ENCODE measurements at regions not wholly inside any gene's neighbourhood (a gene's known extent, or its start where the extent isn't known, plus 50 kb on each side); places are given as distances from the start of the nearest gene placed in this dataset.

GRCh38 chr18:61209801-61210200 is 123.4 kb upstream of the CDH20 start:
- no peaks in the 10 kb centered on the region for H3K36me3 Mint-ChIP-seq (ENCODE audit: insufficient read depth)
- H3K4me1 Mint-ChIP-seq (ENCODE audit: low read depth): no peaks in the 10 kb centered on the region
- TF ChIP-seq, protein P1, sequence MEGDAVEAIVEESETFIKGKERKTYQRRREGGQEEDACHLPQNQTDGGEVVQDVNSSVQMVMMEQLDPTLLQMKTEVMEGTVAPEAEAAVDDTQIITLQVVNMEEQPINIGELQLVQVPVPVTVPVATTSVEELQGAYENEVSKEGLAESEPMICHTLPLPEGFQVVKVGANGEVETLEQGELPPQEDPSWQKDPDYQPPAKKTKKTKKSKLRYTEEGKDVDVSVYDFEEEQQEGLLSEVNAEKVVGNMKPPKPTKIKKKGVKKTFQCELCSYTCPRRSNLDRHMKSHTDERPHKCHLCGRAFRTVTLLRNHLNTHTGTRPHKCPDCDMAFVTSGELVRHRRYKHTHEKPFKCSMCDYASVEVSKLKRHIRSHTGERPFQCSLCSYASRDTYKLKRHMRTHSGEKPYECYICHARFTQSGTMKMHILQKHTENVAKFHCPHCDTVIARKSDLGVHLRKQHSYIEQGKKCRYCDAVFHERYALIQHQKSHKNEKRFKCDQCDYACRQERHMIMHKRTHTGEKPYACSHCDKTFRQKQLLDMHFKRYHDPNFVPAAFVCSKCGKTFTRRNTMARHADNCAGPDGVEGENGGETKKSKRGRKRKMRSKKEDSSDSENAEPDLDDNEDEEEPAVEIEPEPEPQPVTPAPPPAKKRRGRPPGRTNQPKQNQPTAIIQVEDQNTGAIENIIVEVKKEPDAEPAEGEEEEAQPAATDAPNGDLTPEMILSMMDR (IDR thresholded peaks at IDR 0.05; ENCODE audit: unreplicated experiment): no peak
- DNase-seq (ENCODE audit: low spot score, unreplicated experiment): no peak
- H3K27ac Mint-ChIP-seq: no peak overlapping the region
- H3K4me3 Mint-ChIP-seq (ENCODE audit: low read depth): no peak overlapping the region
- peaks cover 8% of the 10 kb centered on the region for H3K9me3 Mint-ChIP-seq (ENCODE audit: low read depth)
- no peaks in the 10 kb centered on the region for H3K27me3 Mint-ChIP-seq

- no peak overlapping the region for H3K4me3 Mint-ChIP-seq (ENCODE audit: low read depth)
- no peaks in the 10 kb centered on the region for H3K4me1 Mint-ChIP-seq (ENCODE audit: low read depth)
- H3K27me3 Mint-ChIP-seq: no peaks in the 10 kb centered on the region
- H3K9me3 Mint-ChIP-seq (ENCODE audit: low read depth): peaks cover 8% of the 10 kb centered on the region
- no peak overlapping the region for H3K27ac Mint-ChIP-seq
- no peaks in the 10 kb centered on the region for H3K36me3 Mint-ChIP-seq (ENCODE audit: insufficient read depth)
- TF ChIP-seq, protein P1 (IDR thresholded peaks at IDR 0.05; ENCODE audit: unreplicated experiment): no peak
- no peak for DNase-seq (ENCODE audit: low spot score, unreplicated experiment)
Measured at GRCh38 chr18:61216051-61216450, 117.2 kb upstream of the CDH20 start.

DNA sequence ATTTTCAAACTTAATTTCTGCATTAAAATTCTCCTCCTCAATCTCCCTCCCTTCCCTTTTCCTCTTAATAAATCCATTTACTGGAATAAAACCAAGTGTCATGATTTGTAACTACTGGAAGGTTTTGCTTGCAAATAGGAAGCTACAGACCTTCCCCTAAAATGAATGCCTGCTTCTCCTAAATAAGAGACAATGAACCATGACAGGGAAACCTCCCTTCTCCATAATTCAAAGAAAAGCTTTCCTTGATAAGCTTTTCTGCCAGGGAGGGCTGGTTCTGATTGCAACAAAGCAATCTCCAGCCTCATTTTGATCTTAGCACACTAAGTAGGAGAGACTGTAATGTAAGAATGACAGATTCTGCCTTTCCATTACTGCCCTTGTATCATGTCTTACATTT is 111.0 kb upstream of the CDH20 start:
- no peaks in the 10 kb centered on the region for H3K4me1 Mint-ChIP-seq (ENCODE audit: low read depth)
- no peak overlapping the region for H3K4me3 Mint-ChIP-seq (ENCODE audit: low read depth)
- H3K27ac Mint-ChIP-seq: no peak overlapping the region
- TF ChIP-seq, protein P1 (IDR thresholded peaks at IDR 0.05; ENCODE audit: unreplicated experiment): no peak
- no peaks in the 10 kb centered on the region for H3K27me3 Mint-ChIP-seq
- H3K9me3 Mint-ChIP-seq (ENCODE audit: low read depth): peaks cover 3% of the 10 kb centered on the region
- H3K36me3 Mint-ChIP-seq (ENCODE audit: insufficient read depth): no peaks in the 10 kb centered on the region
- no peak for DNase-seq (ENCODE audit: low spot score, unreplicated experiment)

DNA sequence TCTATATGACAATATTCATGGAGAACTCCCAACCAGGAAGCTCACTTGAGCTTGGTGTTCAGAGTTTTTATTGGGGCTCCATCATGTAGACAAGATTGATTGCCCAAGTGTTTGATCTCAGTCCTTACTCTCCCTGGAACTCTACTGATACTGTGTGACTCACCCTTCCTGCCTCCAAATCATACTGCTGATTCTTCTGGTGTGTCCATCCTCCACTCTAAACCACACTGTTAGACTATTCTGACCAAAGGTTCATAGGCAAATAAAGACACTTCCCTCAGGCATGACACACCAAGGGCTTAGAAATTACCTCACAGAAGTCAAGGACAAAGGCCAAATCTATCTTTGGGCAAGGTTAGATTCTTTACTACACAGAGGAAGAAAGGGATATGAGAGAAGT is 107.9 kb upstream of the CDH20 start:
- TF ChIP-seq, protein P1 (IDR thresholded peaks at IDR 0.05; ENCODE audit: unreplicated experiment): no peak
- no peak for DNase-seq (ENCODE audit: low spot score, unreplicated experiment)
- Mint-ChIP-seq H3K27ac (no peak overlapping the region), H3K4me3 (ENCODE audit: low read depth) (no peak overlapping the region), H3K36me3 (ENCODE audit: insufficient read depth) (no peaks in the 10 kb centered on the region), H3K9me3 (ENCODE audit: low read depth) (peaks cover 3% of the 10 kb centered on the region), H3K27me3 (no peaks in the 10 kb centered on the region), H3K4me1 (ENCODE audit: low read depth) (no peaks in the 10 kb centered on the region)

DNA sequence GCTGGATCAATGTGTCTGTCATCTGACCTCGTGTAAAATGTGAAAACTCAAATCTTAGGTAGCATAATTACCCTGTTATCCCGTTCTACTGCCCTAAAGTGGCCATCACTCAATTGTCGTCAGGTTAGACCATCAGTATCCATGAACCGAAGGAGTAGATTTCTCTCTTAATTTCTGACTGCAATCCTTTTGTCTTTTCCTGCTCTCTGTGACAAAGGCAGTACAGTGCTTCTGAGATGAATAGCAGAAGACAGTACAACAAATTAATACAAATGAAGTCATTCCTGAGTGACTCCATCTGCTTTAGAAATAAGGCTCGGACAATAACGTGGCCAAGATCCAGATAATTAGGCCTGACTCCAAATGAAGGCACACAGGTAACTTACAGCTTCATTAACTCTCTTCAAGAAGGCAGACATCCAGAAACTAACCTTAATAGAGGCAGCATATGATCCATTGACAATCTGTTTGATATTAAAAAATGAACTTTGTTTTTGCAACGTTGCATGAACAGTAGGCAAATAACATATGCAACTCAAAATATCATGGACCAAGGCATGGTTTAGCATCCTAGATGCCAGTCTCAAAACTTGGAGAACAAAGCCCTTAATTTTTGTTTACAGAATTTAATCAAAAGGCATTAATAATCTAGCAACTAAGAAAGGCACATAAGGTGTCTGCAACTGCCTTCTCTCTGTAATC is 96.7 kb upstream of the CDH20 start:
- Mint-ChIP-seq H3K4me3 (ENCODE audit: low read depth) (no peak overlapping the region), H3K4me1 (ENCODE audit: low read depth) (peaks cover 11% of the 10 kb centered on the region), H3K27ac (no peak overlapping the region), H3K36me3 (ENCODE audit: insufficient read depth) (no peaks in the 10 kb centered on the region), H3K27me3 (peaks cover 6% of the 10 kb centered on the region), H3K9me3 (ENCODE audit: low read depth) (no peaks in the 10 kb centered on the region)
- TF ChIP-seq, protein P1 (IDR thresholded peaks at IDR 0.05; ENCODE audit: unreplicated experiment): no peak
- no peak for DNase-seq (ENCODE audit: low spot score, unreplicated experiment)
